ENCODE measurements at regions not wholly inside any gene's neighbourhood (a gene's known extent, or its start where the extent isn't known, plus 50 kb on each side); places are given as distances from the start of the nearest gene placed in this dataset.
"Not testable (repeated sequence)": the region's sequence is repeated elsewhere in the genome, so short reads cannot be mapped to it uniquely, and the experiment has no call there.

- no peak for DNase-seq (ENCODE audit: low read depth in 2 of 2)
These were observed 366.7 kb upstream of the SGO1 start for GRCh38 chr3:20552605-20553275.

GRCh38 chr3:20547361-20548269 lies 361.6 kb upstream of the SGO1 start:
- DNase-seq (ENCODE audit: low read depth in 2 of 2), result not testable (repeated sequence)

DNA sequence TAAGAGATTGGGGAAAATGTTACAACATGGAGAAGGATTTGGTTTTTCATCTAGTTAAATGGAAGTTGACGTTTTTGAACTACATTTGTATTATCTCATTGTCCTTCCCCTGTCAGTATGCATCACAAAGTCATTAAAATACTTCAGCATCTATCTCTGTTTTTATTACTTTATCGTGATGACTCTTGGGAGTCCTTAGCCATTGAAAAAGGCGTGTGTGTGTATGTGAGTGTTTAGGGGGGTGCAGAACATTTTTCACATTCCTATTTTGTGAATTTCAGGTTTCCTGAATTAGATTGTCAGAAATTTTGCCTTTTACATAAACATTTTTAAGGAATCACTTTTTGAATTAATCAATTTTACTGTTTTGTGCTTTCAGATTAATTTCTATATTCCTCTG lies 360.6 kb upstream of the SGO1 start:
- DNase-seq (ENCODE audit: low read depth in 2 of 2), result no peak

DNA sequence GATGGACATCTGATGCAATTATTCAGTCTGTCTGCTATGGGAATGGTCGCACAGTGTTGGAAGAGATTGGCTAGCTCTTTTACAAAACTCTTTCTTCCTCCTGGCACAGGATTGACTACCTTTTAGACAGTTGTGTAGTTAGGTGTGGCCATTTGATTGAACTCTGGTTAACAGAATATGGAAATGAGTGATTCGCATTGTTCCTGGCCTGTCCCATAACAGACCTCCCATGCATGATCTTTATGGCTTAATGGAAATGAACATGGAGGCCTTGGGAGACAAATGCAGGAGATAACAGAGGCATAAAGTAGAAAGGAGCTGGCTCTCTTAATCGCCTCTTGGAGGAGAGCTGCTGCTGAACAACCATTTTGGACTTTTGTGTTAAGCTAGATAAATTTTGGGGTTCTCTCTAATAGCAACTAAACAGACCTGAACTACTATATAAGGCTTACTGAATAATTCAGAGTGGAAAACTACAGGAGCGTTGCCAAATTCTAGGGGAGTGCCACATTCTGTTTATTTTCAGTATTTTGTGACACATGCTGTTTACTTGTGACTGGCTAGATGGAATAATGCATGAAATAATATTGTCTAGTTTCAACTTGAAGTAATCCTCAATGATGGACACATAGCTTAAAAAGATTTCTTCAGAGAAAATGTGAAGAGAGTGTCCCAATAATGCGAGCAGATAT lies 357.7 kb upstream of the SGO1 start:
- DNase-seq (ENCODE audit: low read depth in 2 of 2), result no peak

- no peak for DNase-seq (ENCODE audit: low read depth in 2 of 2)
These were observed 354.1 kb upstream of the SGO1 start for GRCh38 chr3:20540066-20540465.

DNA sequence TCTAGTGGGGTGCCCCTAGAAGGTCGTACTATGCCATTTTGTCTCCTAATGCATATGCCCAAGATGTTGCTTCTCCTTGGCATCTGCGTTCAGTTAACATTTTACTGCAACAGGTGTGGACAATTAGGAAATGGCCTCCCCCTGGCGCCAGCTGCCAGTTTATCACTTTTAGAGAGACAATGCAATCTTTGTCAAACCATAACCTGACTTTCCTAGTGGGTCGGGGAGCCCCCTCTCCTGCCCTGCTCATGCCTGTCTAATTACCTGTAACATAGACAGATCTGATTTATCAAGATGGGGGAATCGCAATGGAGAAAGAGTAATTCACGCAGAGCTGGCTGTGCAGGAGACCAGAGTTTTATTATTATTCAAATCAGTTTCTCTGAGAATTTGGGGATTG lies 353.7 kb upstream of the SGO1 start:
- DNase-seq (ENCODE audit: low read depth in 2 of 2), result no peak

GRCh38 chr3:20537234-20537633 lies 351.2 kb upstream of the SGO1 start:
- no peak for DNase-seq (ENCODE audit: low read depth in 2 of 2)

DNA sequence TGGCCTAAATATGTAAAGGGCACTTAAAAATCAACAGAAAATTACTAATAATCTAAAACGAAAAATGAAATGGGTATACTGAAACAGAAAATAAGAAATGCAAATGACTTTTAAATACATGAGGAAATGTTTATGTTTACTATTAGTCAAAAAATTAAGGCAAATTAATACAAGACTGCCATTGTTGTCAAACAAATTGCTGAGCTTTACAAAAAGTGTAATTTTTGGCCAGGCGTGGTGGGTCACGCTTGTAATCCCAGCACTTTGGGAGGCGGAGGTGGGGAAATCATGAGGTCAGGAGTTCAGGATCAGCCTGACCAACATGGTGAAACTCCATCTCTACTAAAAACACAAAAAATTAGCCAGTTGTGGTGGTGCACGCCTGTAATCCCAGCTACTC lies 343.9 kb upstream of the SGO1 start:
- DNase-seq (ENCODE audit: low read depth in 2 of 2), result no peak

GRCh38 chr3:20528180-20528770 lies 342.3 kb upstream of the SGO1 start:
- no peak for DNase-seq (ENCODE audit: low read depth in 2 of 2)

DNA sequence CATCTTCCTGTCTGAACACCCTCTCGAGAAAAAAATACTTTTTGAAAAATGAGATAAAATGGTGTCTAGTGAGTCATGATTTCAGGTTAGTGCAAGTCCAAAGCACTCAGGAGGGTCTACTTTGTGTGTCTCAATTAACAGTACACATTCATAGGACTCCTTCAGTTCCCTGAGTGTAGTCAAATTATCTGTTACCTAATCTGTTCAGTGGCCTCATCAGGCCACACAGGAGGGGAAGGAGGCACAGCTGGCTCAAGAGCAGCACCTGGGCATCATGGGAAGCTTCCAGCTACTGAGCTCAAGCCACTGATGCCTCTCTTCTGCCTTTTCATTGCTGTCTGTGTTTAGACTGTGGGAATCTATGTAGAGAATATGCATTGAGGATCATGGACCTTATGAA lies 341.4 kb upstream of the SGO1 start:
- DNase-seq (ENCODE audit: low read depth in 2 of 2), result no peak

- DNase-seq (ENCODE audit: low read depth in 2 of 2), result no peak
These were observed 338.3 kb upstream of the SGO1 start for GRCh38 chr3:20524328-20524727.

DNA sequence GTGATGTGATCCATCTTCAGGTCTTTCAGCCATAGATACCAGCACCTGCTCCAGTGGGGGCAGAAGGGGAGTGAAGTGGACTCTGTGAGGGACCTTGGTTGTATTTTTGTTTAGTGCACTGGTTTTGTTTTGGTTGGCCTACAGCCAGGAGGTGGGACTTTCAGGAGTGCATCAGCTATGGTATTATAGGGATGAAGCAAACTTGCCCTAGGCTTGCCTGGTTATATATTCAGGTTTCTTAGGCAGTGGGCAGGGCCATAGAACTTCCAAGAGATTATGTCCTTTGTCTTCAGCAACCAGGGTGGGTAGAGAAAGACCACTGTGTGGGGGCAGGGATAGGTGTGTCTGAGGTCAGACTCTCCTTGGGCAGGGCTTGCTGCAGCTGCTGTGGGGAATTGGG lies 337.3 kb upstream of the SGO1 start:
- no peak for DNase-seq (ENCODE audit: low read depth in 2 of 2)

DNA sequence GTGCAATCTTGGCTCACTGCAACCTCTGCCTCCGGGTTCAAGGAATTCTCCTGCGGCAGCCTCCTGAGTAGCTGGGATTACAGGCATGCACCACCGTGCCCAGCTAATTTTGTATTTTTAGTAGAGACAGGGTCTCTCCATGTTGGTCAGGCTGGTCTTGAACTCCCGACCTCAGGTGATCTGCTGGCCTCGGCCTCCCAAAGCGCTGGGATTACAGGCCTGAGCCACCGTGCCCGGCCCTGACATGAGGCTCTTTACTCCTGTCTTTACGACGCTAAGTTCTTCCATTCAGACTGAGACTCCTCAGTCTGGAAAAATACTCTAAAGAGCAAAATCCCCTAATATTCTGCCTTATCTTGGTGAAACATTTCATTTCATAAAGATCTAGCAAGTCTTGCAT lies 331.3 kb upstream of the SGO1 start:
- not testable (repeated sequence) for DNase-seq (ENCODE audit: low read depth in 2 of 2)

- no peak for DNase-seq (ENCODE audit: low read depth in 2 of 2)
These were observed 330.3 kb upstream of the SGO1 start for GRCh38 chr3:20516311-20516710.

- no peak for DNase-seq (ENCODE audit: low read depth in 2 of 2)
These were observed 329.8 kb upstream of the SGO1 start for GRCh38 chr3:20515834-20516233.

DNA sequence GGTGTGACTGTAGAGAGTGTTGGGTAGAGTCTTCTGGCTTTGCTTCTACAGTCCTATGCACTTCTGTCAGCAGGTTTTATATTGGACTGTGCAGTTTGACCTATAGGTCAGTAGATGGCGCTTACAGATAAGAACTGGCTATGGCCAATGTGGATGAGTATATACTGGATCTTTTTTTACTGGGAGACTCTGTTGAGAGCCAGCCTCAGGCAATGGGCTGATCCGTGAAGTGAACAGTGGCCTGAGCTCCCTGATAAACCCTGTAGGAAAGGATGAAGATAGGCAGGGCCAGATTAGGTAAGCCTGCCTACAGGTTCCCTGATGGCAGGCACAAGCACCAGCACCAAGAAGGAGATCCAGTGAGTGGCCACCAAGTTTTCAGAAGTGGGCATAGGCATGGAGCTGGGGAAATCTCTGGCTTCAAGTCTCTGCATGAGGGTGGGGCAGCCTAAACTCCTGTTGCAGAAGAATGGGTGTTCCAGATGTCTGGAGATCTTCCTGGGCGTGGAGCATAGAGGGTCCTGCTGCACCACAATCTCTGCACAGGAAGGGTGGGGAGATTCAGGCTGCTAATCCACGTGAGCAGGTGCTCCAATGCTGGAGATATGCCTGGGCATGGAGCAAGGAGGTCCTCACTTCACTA lies 326.0 kb upstream of the SGO1 start:
- no peak for DNase-seq (ENCODE audit: low read depth in 2 of 2)

DNA sequence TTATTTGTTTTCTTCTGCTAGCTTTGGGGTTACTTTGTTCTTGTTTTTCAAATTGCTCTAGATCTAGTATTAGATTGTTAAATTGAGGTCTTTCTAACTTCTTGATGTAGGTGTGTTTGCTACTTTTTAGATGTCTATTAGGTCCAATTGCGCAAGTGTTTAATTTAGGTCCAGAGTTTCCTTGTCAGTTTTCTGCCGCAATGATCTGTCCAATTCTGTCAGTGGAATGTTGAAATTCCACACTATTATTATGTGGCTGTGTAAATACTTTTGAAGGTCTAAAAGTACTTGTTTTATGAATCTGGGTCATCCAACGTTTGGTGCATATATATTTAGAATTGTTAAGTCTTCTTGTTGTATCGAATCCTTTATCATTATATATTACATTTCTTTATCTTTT lies 324.4 kb upstream of the SGO1 start:
- DNase-seq (ENCODE audit: low read depth in 2 of 2), result no peak

- DNase-seq (ENCODE audit: low read depth in 2 of 2), result no peak
These were observed 317.5 kb upstream of the SGO1 start for GRCh38 chr3:20503394-20504082.

DNA sequence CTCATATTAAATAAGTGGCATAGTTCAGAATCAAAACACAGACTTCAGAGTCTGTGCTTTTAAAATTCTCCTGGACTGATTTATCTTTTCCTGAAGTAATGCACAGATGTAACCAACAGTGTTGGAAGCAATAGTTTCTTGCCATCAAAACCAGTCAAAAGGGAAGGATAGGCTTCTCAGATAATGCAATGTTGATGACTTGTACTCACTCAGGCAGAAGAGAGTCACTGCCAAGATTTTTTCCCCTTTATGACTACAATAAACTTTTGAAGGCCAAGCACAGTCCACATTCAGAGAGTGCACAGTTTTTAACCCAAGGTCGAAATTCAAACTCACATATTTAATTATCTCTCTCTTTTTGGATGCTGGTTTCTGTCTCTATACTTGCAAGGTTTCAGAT lies 305.0 kb upstream of the SGO1 start:
- DNase-seq (ENCODE audit: low read depth in 2 of 2), result no peak

GRCh38 chr3:20488151-20488550 lies 302.1 kb upstream of the SGO1 start:
- DNase-seq (ENCODE audit: low read depth in 2 of 2), result no peak

DNA sequence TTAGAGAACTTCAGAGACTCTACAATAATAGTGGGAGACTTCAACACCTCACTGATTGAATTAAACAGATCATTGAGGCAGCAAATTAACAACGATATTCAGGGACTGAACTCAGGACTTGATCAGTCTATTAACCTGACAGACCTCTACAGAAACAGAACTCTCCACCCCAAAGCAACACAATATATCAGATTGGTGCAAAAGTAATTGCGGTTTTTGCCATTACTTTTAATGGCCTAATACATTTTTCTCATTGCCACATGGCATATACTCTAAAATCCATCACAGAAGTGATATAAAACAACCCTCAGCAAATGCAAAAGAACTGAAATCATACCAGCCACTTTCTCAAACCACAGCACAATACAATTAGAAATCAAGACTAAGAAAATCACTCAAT lies 298.1 kb upstream of the SGO1 start:
- no peak for DNase-seq (ENCODE audit: low read depth in 2 of 2)

Measured in stimulated activated CD8-positive, alpha-beta memory T cell treated with anti-CD3 and anti-CD28 coated beads, Interleukin-7, amount 100 ng/mL, for 1 hour (primary cell).